Endothelial cell of umbilical vein (primary cell): ENCODE measurements at regions not wholly inside any gene's neighbourhood (a gene's known extent, or its start where the extent isn't known, plus 50 kb on each side); places are given as distances from the start of the nearest gene placed in this dataset.

Experiments used
- BruUV-seq: library from RNA; stranded (reverse); fragments of 400-500 nt; replicated peaks from 2 replicates; lab custom pipeline; 2021; lab: Mats Ljungman, UMichigan
- CTCF ChIA-PET: fragments of 300-600, 350-600 bp; sonication (Branson Sonifier 250); formaldehyde crosslinking; loops from one replicate; lab custom pipeline; 2021; ENCODE audit warnings: antibody characterized with exemption, inconsistent platforms; lab: Charles Lee
- POLR2A ChIA-PET: fragments of 300-600, 350-600 bp; sonication (Branson Sonifier 250); formaldehyde crosslinking; loops from one replicate; lab custom pipeline; 2021; ENCODE audit warnings: antibody characterized with exemption, inconsistent platforms; lab: Charles Lee
- DNase-seq: peaks from one replicate; pipeline ENCODE4 v3.0.0-alpha.2; 2011; ENCODE audit warnings: low read depth, low spot score
- FAIRE-seq: peaks from 2 replicates; lab custom pipeline; 2011; peaks lifted over from hg19 to GRCh38; lab: Jason Lieb, UNC
- H2AFZ ChIP-seq: 2 replicates; pipeline ENCODE4 v1.6.0; 2012; ENCODE audit warnings: low read depth, low read length, control low read depth, inconsistent platforms
- H3K27ac ChIP-seq: 2 replicates; pipeline ENCODE4 v1.5.1; 2011; ENCODE audit warnings: low read depth, mild to moderate bottlenecking, control low read depth, low read length, moderate library complexity; ENCODE audit not compliant: insufficient read depth
- H3K27me3 ChIP-seq, 2 experiments: 2 replicates each; pipeline versions ENCODE4 v1.6.0 to v1.6.1; 2011; ENCODE audit warnings: low read length in 2 of 2, mixed read lengths in 1 of 2; ENCODE audit not compliant: control insufficient read depth in 2 of 2, insufficient read depth in 2 of 2
- H3K36me3 ChIP-seq, 2 experiments: 2 replicates in 1 of 2; 3 replicates in 1 of 2; pipeline ENCODE4 v1.5.1; 2011; ENCODE audit warnings: low read length in 2 of 2, mild to moderate bottlenecking in 1 of 2, moderate library complexity in 1 of 2; ENCODE audit not compliant: control insufficient read depth in 2 of 2, insufficient read depth in 2 of 2; ENCODE audit errors: extremely low read depth in 1 of 2
- H3K4me1 ChIP-seq: 3 replicates; pipeline ENCODE4 v1.5.1; 2011; ENCODE audit warnings: mild to moderate bottlenecking, low read length; ENCODE audit not compliant: control insufficient read depth, insufficient read depth; ENCODE audit errors: extremely low read depth
- H3K4me2 ChIP-seq: 2 replicates; pipeline ENCODE4 v1.6.1; 2011; ENCODE audit warnings: low read length, control low read depth, mixed read lengths; ENCODE audit not compliant: insufficient read depth
- H3K4me3 ChIP-seq, 3 experiments: fragments of 200-600 bp in 1 of 3; sonication (generic), shearing (Covaris generic) in 1 of 3; replicated peaks in 1 of 3; 2 replicates each; pipeline ENCODE4 v1.5.1; 2011 to 2016; ENCODE audit warnings: control low read depth in 3 of 3, low read length in 3 of 3, mild to moderate bottlenecking in 2 of 3, inconsistent platforms in 1 of 3, low read depth in 1 of 3, moderate library complexity in 1 of 3; ENCODE audit not compliant: insufficient read depth in 1 of 3
- H3K79me2 ChIP-seq: 2 replicates; pipeline ENCODE4 v1.6.0; 2012; ENCODE audit warnings: low read length, inconsistent platforms; ENCODE audit not compliant: control insufficient read depth, insufficient read depth
- H3K9ac ChIP-seq: replicated peaks from 2 replicates; pipeline ENCODE3; 2011; ENCODE audit warnings: low read length, control low read depth; ENCODE audit not compliant: insufficient read depth; ENCODE audit errors: extremely low read depth
- H3K9me1 ChIP-seq: replicated peaks from 3 replicates; pipeline ENCODE4 v1.6.0; 2011; ENCODE audit warnings: mild to moderate bottlenecking, low read length; ENCODE audit not compliant: control insufficient read depth, insufficient read depth; ENCODE audit errors: extremely low read depth
- H3K9me3 ChIP-seq: replicated peaks from 2 replicates; pipeline ENCODE4 v1.5.1; 2012; ENCODE audit warnings: low read length, inconsistent platforms; ENCODE audit not compliant: control insufficient read depth, insufficient read depth
- H4K20me1 ChIP-seq: replicated peaks from 2 replicates; pipeline ENCODE3; 2011; ENCODE audit warnings: mild to moderate bottlenecking, low read length; ENCODE audit not compliant: control insufficient read depth, insufficient read depth; ENCODE audit errors: extremely low read depth
- EZH2 ChIP-seq: IDR thresholded peaks from 2 replicates; pipeline ENCODE4 v1.6.1; 2012; ENCODE audit warnings: borderline replicate concordance, low read depth, mild to moderate bottlenecking, moderate library complexity, low read length, inconsistent platforms; ENCODE audit not compliant: severe bottlenecking
- FOS ChIP-seq: IDR thresholded peaks from 2 replicates; pipeline ENCODE4 v1.6.1; 2011; ENCODE audit warnings: mild to moderate bottlenecking, low read length, moderate library complexity, borderline replicate concordance; ENCODE audit not compliant: insufficient read depth
- GATA2 ChIP-seq: IDR thresholded peaks from 2 replicates; pipeline ENCODE4 v1.7.0; 2011; ENCODE audit warnings: low read depth, mild to moderate bottlenecking, moderate library complexity, mixed read lengths, low read length; ENCODE audit not compliant: insufficient read length, insufficient read depth
- JUN ChIP-seq: IDR thresholded peaks from 2 replicates; pipeline ENCODE4 v1.6.1; 2011; ENCODE audit warnings: borderline replicate concordance, low read depth; ENCODE audit not compliant: insufficient read length, insufficient read depth
- MYC ChIP-seq: IDR thresholded peaks from one replicate; pipeline ENCODE4 v1.6.1; 2011; ENCODE audit warnings: mild to moderate bottlenecking, low read depth, low read length
- POLR2A ChIP-seq: IDR thresholded peaks from 2 replicates; pipeline ENCODE4 v1.6.1; 2012; ENCODE audit warnings: low read depth, mild to moderate bottlenecking, control low read depth, low read length
- POLR2AphosphoS5 ChIP-seq: IDR thresholded peaks from 2 replicates; pipeline ENCODE4 v1.6.1; 2012; ENCODE audit warnings: low read depth, mild to moderate bottlenecking, control low read depth, low read length, moderate library complexity; ENCODE audit not compliant: insufficient read depth
- dilution Hi-C: fragments of 300-500 bp; cut with MboI; formaldehyde crosslinking; loops from one replicate; pipeline ENCODE4 v1.15.0; 2019; ENCODE audit warnings: low sequenced_read_pairs; ENCODE audit not compliant: extremely low pct_ligation_motif_present
- intact Hi-C: fragments of 100-400 bp; cut with micrococcal nuclease; formaldehyde crosslinking; loops from one replicate; pipeline ENCODE4 v1.10.0; 2022
- TF ChIP-seq, protein P1 (sequence below), 2 donors: IDR thresholded peaks; 1 replicate in 1 of 2; 2 replicates in 1 of 2; pipeline ENCODE4 v1.5.1; 2011; ENCODE audit warnings: low read length in 2 of 2, mild to moderate bottlenecking in 2 of 2, moderate library complexity in 2 of 2, control low read depth in 1 of 2, inconsistent platforms in 1 of 2, low read depth in 1 of 2; ENCODE audit not compliant: insufficient read depth in 1 of 2; ENCODE audit errors: extremely low read depth in 1 of 2
- TF ChIP-seq, protein P2 (sequence below): IDR thresholded peaks from 2 replicates; pipeline ENCODE4 v1.6.1; 2011; ENCODE audit not compliant: insufficient read depth, insufficient read length

DNA sequence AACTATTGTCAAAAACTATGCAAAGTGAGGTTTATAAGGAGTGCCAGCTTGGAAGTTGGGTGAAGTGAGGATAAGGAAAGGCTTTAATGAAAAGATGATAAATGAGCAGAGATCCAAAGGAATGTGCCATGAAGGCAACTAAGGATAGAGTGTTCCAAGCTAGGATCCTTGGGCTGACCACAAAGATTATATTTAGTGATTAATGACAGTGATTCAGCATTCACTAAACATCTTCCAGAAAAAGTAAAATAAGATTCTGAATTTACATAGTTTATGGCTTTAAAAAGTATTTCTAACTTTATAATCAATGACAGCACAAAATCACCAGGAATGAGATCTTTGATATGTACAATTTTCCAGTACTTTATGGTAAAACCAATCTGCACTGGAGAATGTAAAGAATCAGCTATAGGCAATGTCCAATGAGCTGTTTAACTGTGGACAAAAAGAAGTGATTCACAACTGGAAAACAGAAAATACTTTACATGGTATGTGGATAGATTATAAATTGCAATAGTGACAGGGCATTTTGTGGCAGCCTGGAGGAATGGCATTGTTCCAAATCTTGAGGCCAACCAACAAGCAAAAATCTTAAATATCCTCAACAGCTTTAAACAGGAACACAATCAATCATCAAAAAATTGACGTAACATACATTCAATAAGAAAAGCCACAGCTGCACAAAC, 91.2 kb upstream of the KCTD3 start:
- Histone ChIP-seq H3K4me1 (no peaks in the 10 kb centered on the region), H3K27ac (no peak overlapping the region), H3K9ac (no peak overlapping the region), H3K9me3 (no peaks in the 10 kb centered on the region), H3K36me3 (no peaks in the 10 kb centered on the region), H3K27me3 (no peaks in the 10 kb centered on the region), H4K20me1 (no peaks in the 10 kb centered on the region), H3K9me1 (no peaks in the 10 kb centered on the region), H3K4me2 (no peak overlapping the region), H3K79me2 (no peaks in the 10 kb centered on the region), H2AFZ (no peak overlapping the region), H3K4me3 (no peak overlapping the region)
- TF ChIP-seq, protein P1, sequence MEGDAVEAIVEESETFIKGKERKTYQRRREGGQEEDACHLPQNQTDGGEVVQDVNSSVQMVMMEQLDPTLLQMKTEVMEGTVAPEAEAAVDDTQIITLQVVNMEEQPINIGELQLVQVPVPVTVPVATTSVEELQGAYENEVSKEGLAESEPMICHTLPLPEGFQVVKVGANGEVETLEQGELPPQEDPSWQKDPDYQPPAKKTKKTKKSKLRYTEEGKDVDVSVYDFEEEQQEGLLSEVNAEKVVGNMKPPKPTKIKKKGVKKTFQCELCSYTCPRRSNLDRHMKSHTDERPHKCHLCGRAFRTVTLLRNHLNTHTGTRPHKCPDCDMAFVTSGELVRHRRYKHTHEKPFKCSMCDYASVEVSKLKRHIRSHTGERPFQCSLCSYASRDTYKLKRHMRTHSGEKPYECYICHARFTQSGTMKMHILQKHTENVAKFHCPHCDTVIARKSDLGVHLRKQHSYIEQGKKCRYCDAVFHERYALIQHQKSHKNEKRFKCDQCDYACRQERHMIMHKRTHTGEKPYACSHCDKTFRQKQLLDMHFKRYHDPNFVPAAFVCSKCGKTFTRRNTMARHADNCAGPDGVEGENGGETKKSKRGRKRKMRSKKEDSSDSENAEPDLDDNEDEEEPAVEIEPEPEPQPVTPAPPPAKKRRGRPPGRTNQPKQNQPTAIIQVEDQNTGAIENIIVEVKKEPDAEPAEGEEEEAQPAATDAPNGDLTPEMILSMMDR (IDR thresholded peaks at IDR 0.05; ENCODE audit: extremely low read depth in 1 of 2, insufficient read depth in 1 of 2, low read depth in 1 of 2, low read length in 2 of 2): no peak
- TF ChIP-seq POLR2AphosphoS5 (no peak), JUN (no peak), GATA2 (no peak), POLR2A (no peak), MYC (no peak), FOS (no peak), EZH2 (no peak)
- TF ChIP-seq, protein P2, sequence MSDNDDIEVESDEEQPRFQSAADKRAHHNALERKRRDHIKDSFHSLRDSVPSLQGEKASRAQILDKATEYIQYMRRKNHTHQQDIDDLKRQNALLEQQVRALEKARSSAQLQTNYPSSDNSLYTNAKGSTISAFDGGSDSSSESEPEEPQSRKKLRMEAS: no peak
- CTCF ChIA-PET: interaction anchor here (1.3 to 1.6 kb wide), 2 partner anchors 9 to 10 kb away, joined by 3 to 4 read pairs; no protein-coding TSS in a partner anchor
- POLR2A ChIA-PET: no interaction called here
- dilution Hi-C loops: no loop called here
- FAIRE-seq (no peak), DNase-seq (no peak)
- intact Hi-C loops: no loop called here
- BruUV-seq: no TSS peak
